Neuronal stem cell (in vitro differentiated cells): ENCODE measurements at regions not wholly inside any gene's neighbourhood (a gene's known extent, or its start where the extent isn't known, plus 50 kb on each side); places are given as distances from the start of the nearest gene placed in this dataset.

Source experiments
- DNase-seq: peaks from one replicate; pipeline ENCODE4 v3.0.0-alpha.2; 2013; ENCODE audit warnings: low spot score
- H2AFZ ChIP-seq: one replicate; pipeline ENCODE4 v1.6.1; 2013; ENCODE audit warnings: mild to moderate bottlenecking, low read length, inconsistent platforms
- H2AK5ac ChIP-seq: 2 replicates; pipeline ENCODE4 v1.6.1; 2013; ENCODE audit warnings: low read depth, mild to moderate bottlenecking, inconsistent platforms, low read length, moderate library complexity, mixed read lengths
- H2BK120ac ChIP-seq: 2 replicates; pipeline ENCODE4 v1.6.1; 2013; ENCODE audit warnings: low read depth, mild to moderate bottlenecking, inconsistent platforms, low read length, moderate library complexity, mixed read lengths
- H2BK12ac ChIP-seq: one replicate; pipeline ENCODE4 v1.6.1; 2013; ENCODE audit warnings: low read length, inconsistent platforms
- H2BK15ac ChIP-seq: 2 replicates; pipeline ENCODE4 v1.6.1; 2013; ENCODE audit warnings: mild to moderate bottlenecking, low read length, inconsistent platforms, mixed read lengths
- H2BK5ac ChIP-seq: one replicate; pipeline ENCODE4 v1.6.1; 2013; ENCODE audit warnings: inconsistent platforms, mild to moderate bottlenecking, low read length, moderate library complexity
- H3K14ac ChIP-seq: one replicate; pipeline ENCODE4 v1.6.1; 2013; ENCODE audit warnings: low read length, inconsistent platforms
- H3K18ac ChIP-seq: 2 replicates; pipeline ENCODE4 v1.6.1; 2013; ENCODE audit warnings: low read length, inconsistent platforms
- H3K23ac ChIP-seq: 2 replicates; pipeline ENCODE4 v1.6.1; 2013; ENCODE audit warnings: low read depth, mild to moderate bottlenecking, mixed read lengths, low read length, inconsistent platforms; ENCODE audit not compliant: poor library complexity
- H3K27ac ChIP-seq: replicated peaks from 3 replicates; pipeline ENCODE4 v1.5.1; 2013; ENCODE audit warnings: low read length, inconsistent platforms
- H3K27me3 ChIP-seq, 3 experiments: 2 replicates each; pipeline ENCODE4 v1.6.1; 2013; ENCODE audit warnings: low read length in 3 of 3, mild to moderate bottlenecking in 2 of 3, inconsistent platforms in 1 of 3, low read depth in 1 of 3, mixed read lengths in 1 of 3, moderate library complexity in 1 of 3; ENCODE audit not compliant: control insufficient read depth in 3 of 3, insufficient read depth in 3 of 3
- H3K36me3 ChIP-seq, 2 donors: replicated peaks in 1 of 2; 2 replicates each; pipeline ENCODE4 v1.6.1; 2013; ENCODE audit warnings: low read length in 2 of 2; ENCODE audit not compliant: control insufficient read depth in 2 of 2, insufficient read depth in 2 of 2
- H3K4ac ChIP-seq: 2 replicates; pipeline ENCODE4 v1.6.1; 2013; ENCODE audit warnings: inconsistent platforms, mild to moderate bottlenecking, low read length, moderate library complexity
- H3K4me1 ChIP-seq, 2 donors: 1 replicate in 1 of 2; 2 replicates in 1 of 2; pipeline ENCODE4 v1.6.1; 2013; ENCODE audit warnings: low read length in 2 of 2, low read depth in 1 of 2; ENCODE audit not compliant: control insufficient read depth in 2 of 2, insufficient read depth in 1 of 2
- H3K4me2 ChIP-seq: one replicate; pipeline ENCODE4 v1.6.1; 2013; ENCODE audit warnings: mild to moderate bottlenecking, low read length, inconsistent platforms; ENCODE audit not compliant: insufficient read depth, poor library complexity, severe bottlenecking
- H3K4me3 ChIP-seq, 2 donors: 2 replicates each; pipeline ENCODE4 v1.5.1; 2013; ENCODE audit warnings: low read length in 2 of 2, mild to moderate bottlenecking in 2 of 2, inconsistent platforms in 1 of 2, moderate library complexity in 1 of 2
- H3K79me1 ChIP-seq: one replicate; pipeline ENCODE4 v1.6.1; 2013; ENCODE audit warnings: low read depth, mild to moderate bottlenecking, inconsistent platforms, low read length, moderate library complexity
- H3K9ac ChIP-seq: one replicate; pipeline ENCODE4 v1.6.1; 2013; ENCODE audit warnings: mild to moderate bottlenecking, low read depth, low read length, inconsistent platforms; ENCODE audit not compliant: poor library complexity
- H3K9me3 ChIP-seq, 2 donors: replicated peaks in 1 of 2; 2 replicates each; pipeline versions ENCODE3 to v1.6.1; 2013; ENCODE audit warnings: low read length in 2 of 2, mild to moderate bottlenecking in 2 of 2, inconsistent platforms in 1 of 2, low read depth in 1 of 2, mixed read lengths in 1 of 2, moderate library complexity in 1 of 2; ENCODE audit not compliant: control insufficient read depth in 2 of 2, insufficient read depth in 1 of 2
- H4K8ac ChIP-seq: one replicate; pipeline ENCODE4 v1.6.1; 2013; ENCODE audit warnings: low read depth, mild to moderate bottlenecking, inconsistent platforms, low read length, moderate library complexity
- H4K91ac ChIP-seq: one replicate; pipeline ENCODE4 v1.6.1; 2013; ENCODE audit warnings: low read length, low read depth, mild to moderate bottlenecking, inconsistent platforms; ENCODE audit not compliant: poor library complexity
- WGBS, 2 donors: extraction: QIAGEN DNeasy Blood & Tissue Kit; methylation state at CpG; one replicate each; pipeline ENCODE4 v1.1.7; 2013; ENCODE audit warnings: missing lambda C conversion rate in 2 of 2, mixed read lengths in 1 of 2; ENCODE audit not compliant: insufficient read length in 2 of 2, insufficient replicate concordance in 1 of 2; ENCODE audit errors: extremely low coverage in 2 of 2; 5-methylcytosine and 5-hydroxymethylcytosine counted together

DNA sequence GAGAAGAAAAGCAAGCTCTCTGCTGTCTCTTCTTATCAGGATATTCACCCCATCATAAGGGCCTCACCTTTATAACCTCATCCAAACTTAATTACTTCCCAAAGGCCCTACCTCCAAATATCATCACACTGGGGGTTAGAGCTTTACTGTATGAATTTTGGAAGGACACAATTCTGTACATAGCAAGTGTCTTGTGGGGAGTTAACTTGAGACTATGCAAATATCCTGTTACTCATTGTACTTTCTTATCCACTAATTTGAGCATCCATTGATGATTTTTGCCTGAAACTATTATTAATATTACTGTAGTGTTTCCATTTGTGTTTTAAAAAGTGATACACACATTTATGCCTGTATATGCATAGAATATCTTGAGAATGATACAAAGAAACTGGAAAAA lies 129.1 kb upstream of the IVNS1ABP start:
- H3K23ac ChIP-seq = no peak overlapping the region
- H2BK15ac ChIP-seq = no peak overlapping the region
- no peak overlapping the region for H3K4me3 ChIP-seq
- no peak for DNase-seq
- H4K91ac ChIP-seq = no peak overlapping the region
- no peaks in the 10 kb centered on the region for H3K9me3 ChIP-seq
- H2BK12ac ChIP-seq = no peak overlapping the region
- H3K27me3 ChIP-seq = no peaks in the 10 kb centered on the region
- no peak overlapping the region for H3K9ac ChIP-seq
- H2BK5ac ChIP-seq = no peak overlapping the region
- no peak overlapping the region for H2AK5ac ChIP-seq
- no peak overlapping the region for H3K14ac ChIP-seq
- H4K8ac ChIP-seq = no peak overlapping the region
- no peak overlapping the region for H2BK120ac ChIP-seq
- H3K27ac ChIP-seq = no peak overlapping the region
- H3K18ac ChIP-seq = no peak overlapping the region
- no peaks in the 10 kb centered on the region for H3K36me3 ChIP-seq
- no peak overlapping the region for H2AFZ ChIP-seq
- no peaks in the 10 kb centered on the region for H3K79me1 ChIP-seq
- no peak overlapping the region for H3K4me2 ChIP-seq
- H3K4me1 ChIP-seq = peaks cover 0 to 1% of the 10 kb centered on the region in 2 donors
- H3K4ac ChIP-seq = no peak overlapping the region

DNA sequence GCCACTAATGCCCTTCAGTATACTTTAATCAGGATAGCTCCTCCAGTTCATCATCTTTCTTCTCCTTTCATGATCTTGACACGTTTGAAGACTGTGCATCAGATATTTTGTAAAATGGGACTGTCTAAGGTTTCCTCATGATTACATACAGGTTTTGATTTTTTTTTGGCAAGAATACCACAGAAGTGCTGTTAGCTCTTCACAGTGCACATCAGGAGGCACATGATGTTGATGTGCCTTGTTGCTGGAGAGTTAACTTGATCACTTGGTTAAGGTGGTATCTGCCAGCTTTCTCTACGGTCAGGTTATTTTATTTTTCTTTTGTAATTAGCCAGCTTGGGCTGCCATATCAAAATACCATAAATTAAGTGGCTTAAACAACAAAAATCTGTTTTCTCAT lies 128.6 kb upstream of the IVNS1ABP start:
- H2BK5ac ChIP-seq = no peak overlapping the region
- H3K14ac ChIP-seq = no peak overlapping the region
- no peaks in the 10 kb centered on the region for H3K27me3 ChIP-seq
- no peak overlapping the region for H3K4ac ChIP-seq
- H3K9ac ChIP-seq = no peak overlapping the region
- peaks cover 0 to 1% of the 10 kb centered on the region in 2 donors for H3K4me1 ChIP-seq
- no peak overlapping the region for H3K18ac ChIP-seq
- no peak overlapping the region for H2BK15ac ChIP-seq
- H3K4me3 ChIP-seq = no peak overlapping the region
- H2BK120ac ChIP-seq = no peak overlapping the region
- no peaks in the 10 kb centered on the region for H3K9me3 ChIP-seq
- no peak overlapping the region for H2AK5ac ChIP-seq
- no peak overlapping the region for H4K91ac ChIP-seq
- no peak overlapping the region for H3K23ac ChIP-seq
- H3K27ac ChIP-seq = no peak overlapping the region
- no peak for DNase-seq
- no peak overlapping the region for H3K4me2 ChIP-seq
- H2BK12ac ChIP-seq = no peak overlapping the region
- H2AFZ ChIP-seq = no peak overlapping the region
- no peaks in the 10 kb centered on the region for H3K36me3 ChIP-seq
- H3K79me1 ChIP-seq = no peaks in the 10 kb centered on the region
- no peak overlapping the region for H4K8ac ChIP-seq
- no CpG with 5 or more reads among the region's 2 CpGs for WGBS, 2 donors

DNA sequence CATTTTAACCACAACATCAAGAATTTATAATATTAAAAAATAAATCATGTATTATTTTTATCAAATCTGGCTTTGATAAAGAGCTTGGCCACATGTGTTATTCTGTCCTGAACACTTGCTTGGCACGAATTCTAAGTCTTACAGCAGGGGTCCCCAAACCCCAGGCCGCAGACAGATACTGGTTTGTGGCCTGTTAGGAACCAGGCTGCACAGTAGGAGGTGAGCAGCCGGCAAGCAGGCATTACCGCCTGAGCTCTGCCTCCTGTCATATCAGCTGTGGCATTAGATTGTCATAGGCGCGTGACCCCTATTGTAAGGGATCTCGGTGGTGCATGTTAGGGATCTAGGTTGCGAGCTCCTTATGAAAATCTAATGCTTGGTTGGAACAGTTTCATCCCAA lies 127.6 kb upstream of the IVNS1ABP start:
- Histone ChIP-seq H3K79me1 (no peaks in the 10 kb centered on the region), H2AK5ac (no peak overlapping the region), H2BK12ac (no peak overlapping the region), H3K23ac (no peak overlapping the region), H2BK120ac (no peak overlapping the region), H3K27ac (no peak overlapping the region), H3K14ac (no peak overlapping the region), H2BK15ac (no peak overlapping the region), H4K91ac (no peak overlapping the region), H4K8ac (no peak overlapping the region), H3K18ac (peak overlapping the region; percentile 2), H3K4me1 (peaks cover 0 to 1% of the 10 kb centered on the region in 2 donors), H3K4ac (no peak overlapping the region), H2AFZ (no peak overlapping the region), H3K4me3 (no peak overlapping the region), H3K4me2 (no peak overlapping the region), H3K9me3 (no peaks in the 10 kb centered on the region), H3K36me3 (no peaks in the 10 kb centered on the region), H3K9ac (no peak overlapping the region), H3K27me3 (no peaks in the 10 kb centered on the region), H2BK5ac (no peak overlapping the region)
- DNase-seq = no peak
- no CpG with 5 or more reads among the region's 8 CpGs for WGBS, 2 donors

DNA sequence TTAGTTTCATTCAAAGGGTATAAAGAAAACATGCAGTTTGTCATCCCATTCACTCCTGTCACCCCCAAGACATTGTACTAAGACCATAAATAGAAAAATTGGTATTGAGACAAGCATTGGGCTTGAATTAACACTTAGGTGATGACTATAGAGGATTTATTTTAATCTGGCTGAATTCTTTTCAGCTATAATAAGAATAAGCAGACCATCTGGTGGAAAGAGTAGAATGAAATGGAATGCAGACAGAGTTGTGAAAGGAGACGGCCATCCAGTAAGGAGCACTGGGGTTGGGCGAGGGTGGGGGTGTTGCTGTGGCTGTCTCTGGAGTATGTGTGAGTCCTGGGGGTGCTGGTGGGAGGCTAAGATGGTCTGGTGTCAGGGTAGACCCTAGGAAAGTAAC lies 125.0 kb upstream of the IVNS1ABP start:
- no peak overlapping the region for H3K4ac ChIP-seq
- H3K18ac ChIP-seq = no peak overlapping the region
- H3K79me1 ChIP-seq = no peaks in the 10 kb centered on the region
- H3K4me2 ChIP-seq = no peak overlapping the region
- H2AK5ac ChIP-seq = no peak overlapping the region
- H2AFZ ChIP-seq = no peak overlapping the region
- no peaks in the 10 kb centered on the region for H3K36me3 ChIP-seq
- no peaks in the 10 kb centered on the region for H3K27me3 ChIP-seq
- H3K23ac ChIP-seq = no peak overlapping the region
- H3K27ac ChIP-seq = no peak overlapping the region
- no peak overlapping the region for H3K14ac ChIP-seq
- H2BK120ac ChIP-seq = no peak overlapping the region
- H3K9ac ChIP-seq = no peak overlapping the region
- H3K9me3 ChIP-seq = no peaks in the 10 kb centered on the region
- no peak overlapping the region for H4K8ac ChIP-seq
- H2BK5ac ChIP-seq = no peak overlapping the region
- H2BK12ac ChIP-seq = no peak overlapping the region
- H3K4me1 ChIP-seq = peaks cover 0 to 1% of the 10 kb centered on the region in 2 donors
- H4K91ac ChIP-seq = no peak overlapping the region
- no peak overlapping the region for H3K4me3 ChIP-seq
- DNase-seq = no peak
- no peak overlapping the region for H2BK15ac ChIP-seq
- WGBS, 2 donors = no CpG with 5 or more reads among the region's 2 CpGs
